Prostate gland (tissue), 2 donors: ENCODE measurements at regions not wholly inside any gene's neighbourhood (a gene's known extent, or its start where the extent isn't known, plus 50 kb on each side); places are given as distances from the start of the nearest gene placed in this dataset.

Experiments used
- DNase-seq: peaks from one replicate; pipeline ENCODE4 v3.0.0-alpha.2; 2019; ENCODE audit warnings: low spot score
- H3K27ac ChIP-seq, 2 donors: fragments of 200-600 bp; sonication (generic); 2 replicates each; pipeline ENCODE4 v1.5.1; 2017 to 2019
- H3K27me3 ChIP-seq: fragments of 200-600 bp; sonication (generic); replicated peaks from 2 replicates; pipeline ENCODE4 v1.5.1; 2019; ENCODE audit not compliant: insufficient read depth
- H3K36me3 ChIP-seq, 2 donors: fragments of 200-600 bp; sonication (generic); 1 replicate in 1 of 2; 2 replicates in 1 of 2; pipeline versions ENCODE4 v1.5.1 to v1.8.1; 2017 to 2019
- H3K4me1 ChIP-seq: fragments of 200-600 bp; sonication (generic); replicated peaks from 2 replicates; pipeline ENCODE4 v1.5.1; 2019
- H3K4me3 ChIP-seq, 2 donors: fragments of 200-600 bp; sonication (generic); 2 replicates each; pipeline ENCODE4 v1.5.1; 2017 to 2019
- H3K9me3 ChIP-seq: fragments of 200-600 bp; sonication (generic); 2 replicates; pipeline ENCODE4 v1.5.1; 2017
- POLR2A ChIP-seq: fragments of 450-650 bp; IDR thresholded peaks from one replicate; pipeline ENCODE4 v1.6.1; 2016; ENCODE audit warnings: antibody characterized with exemption, mild to moderate bottlenecking
- POLR2AphosphoS5 ChIP-seq: sonication (generic); formaldehyde crosslinking; IDR thresholded peaks from one replicate; pipeline ENCODE4 v1.6.1; 2017; ENCODE audit warnings: antibody characterized with exemption
- WGBS: methylation state at CpG from one replicate; pipeline ENCODE4 v1.1.5; 2018; 5-methylcytosine and 5-hydroxymethylcytosine counted together
- intact Hi-C: fragments of 100-400 bp; cut with DNase I; formaldehyde crosslinking; loops from one replicate; pipeline ENCODE4 v1.14.2; 2022
- TF ChIP-seq, protein P1 (sequence below), 4 experiments: fragments of 200-600 bp in 2 of 4; fragments of 450-650 bp in 2 of 4; sonication (generic) in 2 of 4; IDR thresholded peaks; 1 replicate in 3 of 4; 2 replicates in 1 of 4; pipeline ENCODE4 v1.5.1; 2016 to 2019; ENCODE audit warnings: antibody characterized with exemption in 4 of 4, mild to moderate bottlenecking in 2 of 4, moderate library complexity in 2 of 4

DNA sequence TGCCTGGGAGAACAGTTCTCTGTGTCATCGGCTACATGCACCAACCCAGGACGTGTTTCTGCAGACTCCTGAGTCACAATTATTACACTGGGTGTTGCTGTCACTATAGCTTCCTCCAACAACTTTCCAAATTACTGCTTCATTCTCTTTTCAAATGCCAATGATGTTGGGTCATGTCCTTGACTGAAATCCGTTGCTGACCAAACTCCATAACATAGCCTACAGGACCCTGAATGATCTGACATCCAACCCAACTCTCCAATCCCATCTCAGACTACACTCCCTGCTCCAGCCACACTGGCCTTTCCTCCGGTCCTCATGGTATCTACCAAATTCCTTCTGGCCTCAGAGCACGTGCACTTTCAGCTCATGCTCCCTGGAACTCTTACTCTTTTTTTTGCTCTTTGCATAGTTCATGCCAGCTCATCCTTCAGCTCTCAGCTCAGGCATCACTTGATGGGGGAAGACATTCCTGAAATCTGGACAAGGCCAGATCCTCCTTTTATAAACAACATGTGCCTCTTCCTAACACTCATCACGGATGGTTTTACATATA is 108.8 kb upstream of the PTPRG start:
- DNase-seq, result no peak
- TF ChIP-seq, protein P1, sequence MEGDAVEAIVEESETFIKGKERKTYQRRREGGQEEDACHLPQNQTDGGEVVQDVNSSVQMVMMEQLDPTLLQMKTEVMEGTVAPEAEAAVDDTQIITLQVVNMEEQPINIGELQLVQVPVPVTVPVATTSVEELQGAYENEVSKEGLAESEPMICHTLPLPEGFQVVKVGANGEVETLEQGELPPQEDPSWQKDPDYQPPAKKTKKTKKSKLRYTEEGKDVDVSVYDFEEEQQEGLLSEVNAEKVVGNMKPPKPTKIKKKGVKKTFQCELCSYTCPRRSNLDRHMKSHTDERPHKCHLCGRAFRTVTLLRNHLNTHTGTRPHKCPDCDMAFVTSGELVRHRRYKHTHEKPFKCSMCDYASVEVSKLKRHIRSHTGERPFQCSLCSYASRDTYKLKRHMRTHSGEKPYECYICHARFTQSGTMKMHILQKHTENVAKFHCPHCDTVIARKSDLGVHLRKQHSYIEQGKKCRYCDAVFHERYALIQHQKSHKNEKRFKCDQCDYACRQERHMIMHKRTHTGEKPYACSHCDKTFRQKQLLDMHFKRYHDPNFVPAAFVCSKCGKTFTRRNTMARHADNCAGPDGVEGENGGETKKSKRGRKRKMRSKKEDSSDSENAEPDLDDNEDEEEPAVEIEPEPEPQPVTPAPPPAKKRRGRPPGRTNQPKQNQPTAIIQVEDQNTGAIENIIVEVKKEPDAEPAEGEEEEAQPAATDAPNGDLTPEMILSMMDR (IDR thresholded peaks at IDR 0.05), result no peak
- TF ChIP-seq POLR2AphosphoS5 (no peak), POLR2A (no peak)
- intact Hi-C loops, result no loop called here
- H3K27ac ChIP-seq, result no peak overlapping the region
- 81% methylated on average over 6 of the region's 6 CpGs for WGBS
- no peaks in the 10 kb centered on the region for H3K27me3 ChIP-seq
- no peaks in the 10 kb centered on the region for H3K9me3 ChIP-seq
- no peak overlapping the region for H3K4me3 ChIP-seq
- H3K4me1 ChIP-seq, result no peaks in the 10 kb centered on the region
- no peaks in the 10 kb centered on the region for H3K36me3 ChIP-seq

DNA sequence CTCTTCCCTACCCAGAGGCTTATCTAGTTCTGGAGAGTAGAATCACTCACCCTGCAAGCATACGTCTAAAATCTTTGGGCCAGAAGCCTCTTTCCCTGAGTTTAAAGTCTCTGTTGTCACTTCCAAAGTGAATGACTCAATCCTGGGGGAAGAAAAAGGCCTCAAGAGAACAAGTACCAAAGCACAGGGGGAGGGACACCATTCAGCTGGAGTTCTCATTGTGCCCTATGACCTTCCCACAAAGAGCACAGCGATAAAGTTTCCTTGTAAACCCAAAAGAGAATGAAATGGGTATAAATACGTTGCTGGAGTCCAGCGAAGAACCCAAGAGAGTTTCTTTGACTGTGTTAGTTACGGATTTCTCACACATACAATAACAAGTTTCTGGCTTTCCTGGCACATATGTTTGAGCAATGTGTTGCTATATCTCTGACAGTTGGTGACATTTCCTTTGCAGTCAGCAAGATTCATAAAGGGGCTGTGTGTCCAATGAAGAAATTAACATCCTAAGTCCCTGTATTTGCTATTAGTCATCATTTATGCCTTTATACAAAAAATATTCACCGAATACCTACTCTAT is 107.3 kb upstream of the PTPRG start:
- Histone ChIP-seq H3K36me3 (no peaks in the 10 kb centered on the region), H3K4me1 (no peaks in the 10 kb centered on the region), H3K4me3 (no peak overlapping the region), H3K27me3 (no peaks in the 10 kb centered on the region), H3K27ac (no peak overlapping the region), H3K9me3 (no peaks in the 10 kb centered on the region)
- WGBS, result 57% methylated on average over 6 of the region's 6 CpGs
- intact Hi-C loops, result no loop called here
- no peak for DNase-seq
- TF ChIP-seq, protein P1 (IDR thresholded peaks at IDR 0.05), result no peak
- TF ChIP-seq POLR2AphosphoS5 (no peak), POLR2A (no peak)

DNA sequence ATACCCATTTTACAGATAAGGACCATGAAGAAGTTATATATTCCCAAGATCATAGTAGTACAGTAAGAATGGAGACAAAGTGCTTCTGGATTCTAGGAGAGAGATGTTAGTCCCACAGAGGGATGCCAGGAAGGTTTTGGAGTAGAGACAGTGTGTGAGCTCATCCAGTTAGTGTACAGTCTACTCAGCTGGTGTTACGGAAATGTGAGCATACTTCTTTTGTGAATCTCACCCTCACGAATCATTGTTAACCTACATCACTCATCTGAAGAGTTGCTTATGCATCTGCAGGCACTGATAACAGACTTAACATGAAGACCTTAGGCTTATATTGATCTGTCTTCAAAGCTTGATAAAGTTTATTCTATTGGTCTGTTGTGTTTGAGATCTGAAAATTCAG is 106.6 kb upstream of the PTPRG start:
- 58% methylated on average over 2 of the region's 2 CpGs for whole genome bisulfite sequencing
- Histone ChIP-seq H3K27ac (no peak overlapping the region), H3K4me1 (no peaks in the 10 kb centered on the region), H3K27me3 (no peaks in the 10 kb centered on the region), H3K36me3 (no peaks in the 10 kb centered on the region), H3K9me3 (no peaks in the 10 kb centered on the region), H3K4me3 (no peak overlapping the region)
- TF ChIP-seq POLR2AphosphoS5 (no peak), POLR2A (no peak)
- TF ChIP-seq, protein P1 (IDR thresholded peaks at IDR 0.05), result no peak
- no peak for DNase-seq
- intact Hi-C loops, result no loop called here

DNA sequence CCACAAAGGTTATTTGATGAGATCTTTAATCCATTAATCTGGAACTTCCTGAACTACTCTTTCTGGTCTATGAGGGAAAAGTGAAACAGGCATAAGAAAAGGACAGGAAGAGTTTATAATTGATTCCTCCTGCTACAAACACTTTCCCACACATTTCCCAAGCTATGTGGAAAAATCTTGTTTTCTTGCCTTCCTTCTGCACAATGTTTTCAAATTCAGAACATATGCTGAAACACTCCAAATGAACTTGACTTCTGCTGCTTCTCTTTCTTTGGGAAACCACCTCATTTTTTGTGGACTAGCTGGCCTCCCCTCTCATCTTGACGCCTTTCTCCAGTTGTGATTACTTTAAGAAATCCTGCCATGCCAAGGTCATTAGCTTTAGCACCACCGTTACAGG is 100.7 kb upstream of the PTPRG start:
- 54% methylated on average over 2 of the region's 2 CpGs for WGBS
- Histone ChIP-seq H3K4me3 (no peak overlapping the region), H3K36me3 (no peaks in the 10 kb centered on the region), H3K9me3 (no peaks in the 10 kb centered on the region), H3K4me1 (no peaks in the 10 kb centered on the region), H3K27ac (no peak overlapping the region), H3K27me3 (no peaks in the 10 kb centered on the region)
- TF ChIP-seq POLR2A, result no peak
- DNase-seq, result no peak
- intact Hi-C loops, result no loop called here

DNA sequence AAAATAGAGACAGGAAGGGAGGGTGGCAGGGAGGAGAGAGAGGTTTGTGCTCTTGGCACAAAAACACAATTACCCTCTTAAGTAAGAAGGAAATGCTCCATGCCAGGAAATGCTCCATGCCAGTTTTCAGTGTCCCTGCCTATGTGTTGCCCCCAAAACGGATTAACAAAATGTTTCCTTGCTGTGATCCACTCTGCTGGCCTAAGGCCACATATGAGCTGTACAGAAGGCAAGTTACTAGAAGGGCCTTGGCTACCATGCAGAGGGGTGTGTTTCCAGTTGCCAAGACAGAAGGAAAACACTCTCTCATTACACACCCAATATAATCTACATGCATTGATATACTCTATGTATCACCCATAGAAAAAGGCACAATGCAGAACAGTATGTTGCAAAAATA is 98.2 kb upstream of the PTPRG start:
- WGBS, result 40% methylated on average over 1 of the region's 1 CpG
- intact Hi-C loops, result no loop called here

More for the DNA sequence above, 98.2 kb upstream of the PTPRG start:
- Histone ChIP-seq H3K4me1 (no peaks in the 10 kb centered on the region), H3K27ac (no peak overlapping the region), H3K4me3 (no peak overlapping the region), H3K27me3 (no peaks in the 10 kb centered on the region), H3K36me3 (no peaks in the 10 kb centered on the region), H3K9me3 (no peaks in the 10 kb centered on the region)
- TF ChIP-seq, protein P1 (IDR thresholded peaks at IDR 0.05), result no peak
- DNase-seq, result no peak
